GM20000 (cell line): ENCODE measurements at regions not wholly inside any gene's neighbourhood (a gene's known extent, or its start where the extent isn't known, plus 50 kb on each side); places are given as distances from the start of the nearest gene placed in this dataset.

Source experiments
- DNase-seq: peaks from one replicate; pipeline ENCODE4 v3.0.0; 2012; ENCODE audit warnings: low spot score
- TF ChIP-seq, protein P1 (sequence below): IDR thresholded peaks from 2 replicates; pipeline ENCODE4 v1.5.1; 2012; ENCODE audit warnings: mild to moderate bottlenecking, control low read depth; ENCODE audit errors: extremely low read depth, missing control alignments

DNA sequence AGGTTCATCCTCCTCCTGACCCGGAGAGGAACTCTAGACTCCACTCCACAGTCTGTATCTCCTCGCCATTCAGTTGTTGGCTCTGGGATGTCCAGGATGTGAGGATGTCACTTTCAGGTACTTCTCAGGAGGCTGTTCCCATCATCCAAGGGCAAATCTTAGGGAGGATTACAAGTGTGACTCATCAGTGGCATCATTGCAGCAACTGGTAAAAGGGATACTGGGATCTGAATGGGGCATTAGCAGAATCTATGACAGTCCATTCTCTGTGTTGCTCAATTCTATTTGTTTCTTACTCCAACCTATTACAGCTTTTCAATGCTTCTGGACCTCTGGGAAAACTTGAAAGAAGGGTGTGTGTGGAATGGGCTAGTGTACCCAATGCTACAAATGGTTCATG, 81.5 kb upstream of the FN1 start:
- DNase-seq, result no peak
- TF ChIP-seq, protein P1, sequence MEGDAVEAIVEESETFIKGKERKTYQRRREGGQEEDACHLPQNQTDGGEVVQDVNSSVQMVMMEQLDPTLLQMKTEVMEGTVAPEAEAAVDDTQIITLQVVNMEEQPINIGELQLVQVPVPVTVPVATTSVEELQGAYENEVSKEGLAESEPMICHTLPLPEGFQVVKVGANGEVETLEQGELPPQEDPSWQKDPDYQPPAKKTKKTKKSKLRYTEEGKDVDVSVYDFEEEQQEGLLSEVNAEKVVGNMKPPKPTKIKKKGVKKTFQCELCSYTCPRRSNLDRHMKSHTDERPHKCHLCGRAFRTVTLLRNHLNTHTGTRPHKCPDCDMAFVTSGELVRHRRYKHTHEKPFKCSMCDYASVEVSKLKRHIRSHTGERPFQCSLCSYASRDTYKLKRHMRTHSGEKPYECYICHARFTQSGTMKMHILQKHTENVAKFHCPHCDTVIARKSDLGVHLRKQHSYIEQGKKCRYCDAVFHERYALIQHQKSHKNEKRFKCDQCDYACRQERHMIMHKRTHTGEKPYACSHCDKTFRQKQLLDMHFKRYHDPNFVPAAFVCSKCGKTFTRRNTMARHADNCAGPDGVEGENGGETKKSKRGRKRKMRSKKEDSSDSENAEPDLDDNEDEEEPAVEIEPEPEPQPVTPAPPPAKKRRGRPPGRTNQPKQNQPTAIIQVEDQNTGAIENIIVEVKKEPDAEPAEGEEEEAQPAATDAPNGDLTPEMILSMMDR, result no peak

DNA sequence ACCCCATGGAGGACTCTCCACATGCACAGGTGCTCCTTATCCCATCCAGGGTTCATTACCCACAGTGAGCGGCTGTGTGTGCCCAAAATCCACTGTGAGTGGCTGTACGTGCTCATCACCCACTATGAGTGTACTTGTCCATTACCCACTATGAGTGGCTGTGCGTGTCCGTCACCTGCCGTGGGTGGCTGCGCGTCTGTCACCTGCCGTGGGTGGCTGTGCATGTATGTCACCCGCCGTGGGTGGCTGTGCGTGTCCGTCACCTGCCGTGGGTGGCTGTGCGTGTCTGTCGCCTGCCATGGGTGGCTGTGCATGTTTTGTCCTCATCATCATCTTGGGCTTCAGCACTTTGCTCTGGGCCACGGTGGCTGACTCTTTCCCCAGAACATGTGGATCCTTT, 78.6 kb upstream of the FN1 start:
- no peak for DNase-seq
- TF ChIP-seq, protein P1, result no peak

DNA sequence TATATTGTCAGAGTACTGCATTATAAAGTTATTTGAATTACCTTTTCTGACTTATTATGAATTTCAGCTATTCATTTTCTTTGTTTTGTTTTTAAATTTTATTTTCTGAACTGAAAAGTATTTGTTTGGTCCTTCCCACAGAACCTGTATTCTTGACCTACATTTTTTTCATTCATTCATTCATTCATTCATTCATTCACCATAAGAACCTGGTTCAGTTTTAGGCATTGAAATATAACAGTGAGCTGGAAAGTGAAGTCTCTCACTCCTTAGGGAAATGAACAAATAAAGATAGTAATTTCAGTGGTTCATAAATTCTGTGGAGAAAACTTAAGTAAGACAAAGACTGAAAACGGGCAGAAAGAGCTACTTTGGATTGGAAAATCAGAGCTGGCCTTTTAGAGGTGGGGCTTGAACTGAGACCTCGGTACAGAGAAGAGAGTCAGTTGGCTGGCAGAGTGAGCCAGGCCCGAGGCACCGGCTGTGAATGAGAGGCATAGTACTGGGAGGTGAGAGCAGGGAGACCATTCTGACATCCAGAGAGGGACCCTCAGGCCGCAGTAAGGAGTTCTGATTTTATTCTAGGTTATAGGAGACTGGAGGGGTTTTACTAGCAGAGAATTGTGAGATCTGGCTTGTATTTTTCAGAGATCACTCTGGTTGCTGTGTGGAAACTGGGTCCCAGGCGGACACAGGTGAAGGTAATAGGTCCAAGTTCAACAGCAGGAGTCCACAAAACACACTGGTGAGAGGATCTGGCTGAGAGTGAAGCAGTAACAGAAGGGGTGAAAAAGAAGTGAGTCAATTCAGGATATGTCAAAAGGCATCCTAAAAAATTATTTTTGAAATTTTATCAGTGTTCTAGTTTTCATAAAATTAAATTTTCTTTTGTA, 75.8 kb upstream of the FN1 start:
- no peak for DNase-seq

DNA sequence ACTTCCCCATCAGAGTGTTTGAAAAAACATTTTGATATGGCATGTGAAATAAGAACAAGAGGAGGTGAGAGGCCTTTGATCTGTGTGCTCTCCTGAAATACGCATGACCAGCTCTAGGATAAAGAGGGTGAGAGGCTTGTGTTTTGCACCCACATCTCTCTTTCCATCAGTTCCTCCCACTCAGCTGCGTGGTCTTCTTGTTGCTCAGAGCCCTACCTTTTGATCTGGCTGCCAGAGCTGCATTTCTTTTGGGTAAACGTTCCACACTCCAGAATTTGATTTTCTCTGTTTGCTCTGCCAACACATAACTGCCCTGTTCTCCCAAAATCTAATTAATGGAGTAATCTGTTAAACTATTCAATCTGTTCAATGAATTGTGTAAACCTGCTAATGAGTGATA, 72.0 kb upstream of the FN1 start:
- DNase-seq, result no peak
- TF ChIP-seq, protein P1, result no peak

More for the DNA sequence above, 75.8 kb upstream of the FN1 start:
- TF ChIP-seq, protein P1, result no peak

DNA sequence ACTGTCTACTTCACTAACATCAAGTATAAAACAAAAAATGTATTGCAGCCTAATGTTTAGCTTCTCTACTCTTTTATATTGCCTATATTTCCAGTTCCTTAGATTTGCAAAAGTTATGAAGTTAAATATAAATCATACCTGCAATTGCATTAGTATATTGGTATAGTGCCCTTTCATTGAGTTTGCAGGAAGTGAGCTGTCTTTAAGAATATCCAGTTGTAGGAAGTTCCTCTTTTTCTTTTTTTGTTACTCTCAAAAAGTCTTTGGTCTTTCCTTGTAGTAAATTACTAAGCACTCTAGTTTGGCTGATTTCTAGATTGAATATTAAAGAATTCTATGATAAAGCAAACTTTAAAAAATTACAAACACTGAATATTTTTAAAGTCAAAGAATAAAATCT, 71.3 kb upstream of the FN1 start:
- no peak for DNase-seq
- TF ChIP-seq, protein P1, result no peak

DNA sequence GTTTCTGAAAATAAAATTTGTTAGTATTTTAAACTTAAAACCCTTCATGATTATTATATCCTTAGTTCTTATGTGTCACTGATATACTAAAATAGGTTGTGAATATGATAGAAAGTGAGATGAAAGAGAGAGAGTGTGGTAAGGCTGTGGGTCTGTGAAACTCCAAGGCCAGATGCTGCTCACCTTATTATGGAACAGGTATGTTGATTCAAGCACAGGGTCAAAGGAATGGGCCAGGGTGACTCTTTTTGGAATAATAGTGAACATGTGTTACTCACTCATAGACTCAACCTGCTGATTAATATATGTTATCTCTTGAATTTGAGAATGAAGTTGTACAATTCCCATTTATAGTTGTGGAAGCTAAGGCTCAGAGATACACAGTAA, 70.7 kb upstream of the FN1 start:
- TF ChIP-seq, protein P1, result no peak
- no peak for DNase-seq

DNA sequence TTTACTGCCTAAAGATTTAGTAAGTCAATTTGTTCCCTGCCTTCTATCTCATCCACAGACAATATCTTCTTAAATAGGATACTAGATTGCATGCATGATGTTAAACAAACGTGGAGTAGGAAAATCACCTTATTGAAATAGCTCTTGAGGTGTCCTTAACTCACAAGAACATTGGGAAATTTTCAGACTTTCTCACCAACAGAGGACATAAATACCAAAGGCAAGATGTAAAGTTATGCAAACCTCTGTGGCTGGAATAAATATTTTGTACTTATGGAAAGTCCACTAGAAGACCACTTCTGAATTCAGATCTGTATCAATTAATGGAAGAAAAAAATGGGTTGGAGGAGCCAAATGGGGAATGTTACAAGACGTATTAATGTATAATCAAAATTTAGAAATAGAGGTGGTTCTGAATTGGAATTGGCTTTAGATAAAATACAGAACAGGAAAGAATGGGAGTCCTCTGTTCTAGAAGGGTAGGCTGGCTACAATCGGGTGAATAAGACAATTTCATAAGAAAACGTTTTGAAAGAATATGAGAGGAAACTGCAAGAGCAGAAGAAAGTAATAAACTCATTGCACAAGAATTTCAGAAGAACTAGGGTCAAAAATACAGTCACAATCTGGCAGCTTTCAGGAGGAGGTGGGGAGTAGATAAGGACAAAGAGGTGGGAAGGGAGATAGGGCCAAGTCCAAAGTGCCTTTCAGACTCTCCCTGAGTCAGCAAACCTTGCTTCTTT, 69.3 kb upstream of the FN1 start:
- TF ChIP-seq, protein P1, result no peak

More for the DNA sequence above, 69.3 kb upstream of the FN1 start:
- no peak for DNase-seq
